VCaP (cell line): ENCODE measurements at regions not wholly inside any gene's neighbourhood (a gene's known extent, or its start where the extent isn't known, plus 50 kb on each side); places are given as distances from the start of the nearest gene placed in this dataset.
A peak's percentile ranks its signal among the peaks of the same experiment; 100 is the strongest.

ENCODE experiments used
- H3K27ac ChIP-seq: fragments of 450-650 bp; 2 replicates; pipeline ENCODE4 v1.5.1; 2017
- TF ChIP-seq, protein P1 (sequence below): fragments of 450-650 bp; conservative IDR thresholded peaks from 2 replicates; pipeline ENCODE4 v1.5.1; 2017; ENCODE audit warnings: mild to moderate bottlenecking, moderate library complexity

DNA sequence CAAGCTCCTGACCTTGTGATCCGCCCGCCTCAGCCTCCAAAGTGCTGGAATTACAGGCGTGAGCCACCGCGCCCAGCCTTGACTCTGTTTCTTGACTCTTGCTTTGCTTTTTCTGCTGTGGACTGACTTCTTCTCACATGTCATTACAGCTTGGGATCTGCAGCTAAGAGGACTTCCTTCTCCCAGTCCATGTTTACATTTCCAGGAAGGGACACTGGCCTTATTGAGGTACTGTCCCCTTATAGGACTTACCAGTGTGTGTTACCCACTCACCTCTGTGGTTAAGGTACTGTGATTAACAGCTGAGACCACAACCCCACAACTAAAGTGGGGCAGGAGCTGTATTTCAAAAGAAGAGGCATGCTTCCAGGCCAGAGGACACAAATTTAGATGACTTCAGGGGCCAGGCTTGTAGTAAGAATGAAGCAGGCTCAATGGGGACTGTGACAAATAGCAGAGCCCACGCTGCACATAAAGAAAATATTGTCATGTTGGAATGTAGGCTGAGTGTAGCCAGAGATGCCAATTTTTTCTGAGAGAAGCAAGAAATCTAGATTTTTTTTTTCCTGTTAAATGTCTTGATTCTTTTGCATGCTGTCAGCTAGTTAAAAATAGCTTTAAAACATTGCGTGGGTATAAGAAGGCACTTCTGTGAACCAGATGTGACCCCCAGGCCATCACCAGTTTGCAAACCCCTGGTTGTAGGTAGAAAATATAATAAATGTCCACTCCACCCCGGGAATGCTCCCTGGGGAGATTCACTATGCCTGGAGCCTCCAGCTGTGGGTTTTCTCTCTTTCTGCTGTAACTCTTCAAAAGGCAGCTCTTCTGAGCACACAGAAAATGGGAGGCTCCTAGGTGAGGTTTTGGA, 75.0 kb downstream of the PTPDC1 start:
- H3K27ac ChIP-seq: no peak overlapping the region
- TF ChIP-seq, protein P1, sequence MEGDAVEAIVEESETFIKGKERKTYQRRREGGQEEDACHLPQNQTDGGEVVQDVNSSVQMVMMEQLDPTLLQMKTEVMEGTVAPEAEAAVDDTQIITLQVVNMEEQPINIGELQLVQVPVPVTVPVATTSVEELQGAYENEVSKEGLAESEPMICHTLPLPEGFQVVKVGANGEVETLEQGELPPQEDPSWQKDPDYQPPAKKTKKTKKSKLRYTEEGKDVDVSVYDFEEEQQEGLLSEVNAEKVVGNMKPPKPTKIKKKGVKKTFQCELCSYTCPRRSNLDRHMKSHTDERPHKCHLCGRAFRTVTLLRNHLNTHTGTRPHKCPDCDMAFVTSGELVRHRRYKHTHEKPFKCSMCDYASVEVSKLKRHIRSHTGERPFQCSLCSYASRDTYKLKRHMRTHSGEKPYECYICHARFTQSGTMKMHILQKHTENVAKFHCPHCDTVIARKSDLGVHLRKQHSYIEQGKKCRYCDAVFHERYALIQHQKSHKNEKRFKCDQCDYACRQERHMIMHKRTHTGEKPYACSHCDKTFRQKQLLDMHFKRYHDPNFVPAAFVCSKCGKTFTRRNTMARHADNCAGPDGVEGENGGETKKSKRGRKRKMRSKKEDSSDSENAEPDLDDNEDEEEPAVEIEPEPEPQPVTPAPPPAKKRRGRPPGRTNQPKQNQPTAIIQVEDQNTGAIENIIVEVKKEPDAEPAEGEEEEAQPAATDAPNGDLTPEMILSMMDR: no peak

DNA sequence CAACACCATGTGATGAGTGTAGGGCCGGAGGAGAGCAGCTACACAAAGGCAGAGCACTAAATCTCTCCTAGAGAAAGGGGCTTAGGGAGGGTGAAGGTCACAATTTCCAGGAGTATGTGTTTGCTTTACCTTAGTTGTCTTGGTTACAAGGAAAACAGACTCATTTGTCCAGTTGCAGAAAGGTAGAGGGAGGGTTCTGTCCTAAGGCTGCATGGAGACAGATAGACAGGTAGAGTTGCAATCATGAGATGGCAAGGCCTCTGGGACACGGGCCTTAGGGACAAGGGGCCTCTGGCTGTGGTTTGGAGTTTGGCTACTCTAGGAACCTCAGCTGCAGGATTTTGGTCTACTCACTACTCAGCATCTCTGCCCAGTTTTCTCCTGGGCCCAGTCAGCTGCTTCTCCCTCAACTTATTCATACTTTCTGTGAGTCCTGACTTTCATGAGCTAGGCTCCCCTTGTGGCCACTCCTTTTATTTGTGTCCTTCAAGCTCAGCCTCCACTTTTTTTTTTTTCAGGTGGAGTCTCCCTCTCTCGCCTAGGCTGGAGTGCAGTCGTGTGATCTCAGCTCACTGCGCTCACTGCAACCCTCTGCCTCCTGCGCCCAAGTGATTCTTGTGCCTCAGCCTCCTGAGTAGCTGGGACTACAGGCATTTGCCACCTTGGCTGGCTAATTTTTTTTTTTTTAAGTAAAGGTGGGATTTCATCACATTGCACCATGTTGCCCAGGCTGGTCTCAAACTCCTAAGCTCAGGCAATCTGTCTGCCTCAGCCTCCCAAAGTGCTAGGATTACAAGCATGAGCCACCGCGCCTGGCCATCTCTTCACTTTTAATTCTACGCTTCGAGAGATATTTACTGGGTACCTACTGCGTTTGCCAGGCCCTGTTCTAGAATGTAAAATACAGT, 76.6 kb downstream of the PTPDC1 start:
- TF ChIP-seq, protein P1: no peak
- no peak overlapping the region for H3K27ac ChIP-seq

- no peak overlapping the region for H3K27ac ChIP-seq
- TF ChIP-seq, protein P1: no peak
Observed at GRCh38 chr9:94161673-94162072, 77.4 kb downstream of the PTPDC1 start.

GRCh38 chr9:94164806-94165549, 80.7 kb downstream of the PTPDC1 start:
- H3K27ac ChIP-seq: peak overlapping the region; percentile 99
- TF ChIP-seq, protein P1: no peak

GRCh38 chr9:94165592-94166235, 81.5 kb downstream of the PTPDC1 start:
- peak overlapping the region; percentile 99 for H3K27ac ChIP-seq
- TF ChIP-seq, protein P1: no peak

DNA sequence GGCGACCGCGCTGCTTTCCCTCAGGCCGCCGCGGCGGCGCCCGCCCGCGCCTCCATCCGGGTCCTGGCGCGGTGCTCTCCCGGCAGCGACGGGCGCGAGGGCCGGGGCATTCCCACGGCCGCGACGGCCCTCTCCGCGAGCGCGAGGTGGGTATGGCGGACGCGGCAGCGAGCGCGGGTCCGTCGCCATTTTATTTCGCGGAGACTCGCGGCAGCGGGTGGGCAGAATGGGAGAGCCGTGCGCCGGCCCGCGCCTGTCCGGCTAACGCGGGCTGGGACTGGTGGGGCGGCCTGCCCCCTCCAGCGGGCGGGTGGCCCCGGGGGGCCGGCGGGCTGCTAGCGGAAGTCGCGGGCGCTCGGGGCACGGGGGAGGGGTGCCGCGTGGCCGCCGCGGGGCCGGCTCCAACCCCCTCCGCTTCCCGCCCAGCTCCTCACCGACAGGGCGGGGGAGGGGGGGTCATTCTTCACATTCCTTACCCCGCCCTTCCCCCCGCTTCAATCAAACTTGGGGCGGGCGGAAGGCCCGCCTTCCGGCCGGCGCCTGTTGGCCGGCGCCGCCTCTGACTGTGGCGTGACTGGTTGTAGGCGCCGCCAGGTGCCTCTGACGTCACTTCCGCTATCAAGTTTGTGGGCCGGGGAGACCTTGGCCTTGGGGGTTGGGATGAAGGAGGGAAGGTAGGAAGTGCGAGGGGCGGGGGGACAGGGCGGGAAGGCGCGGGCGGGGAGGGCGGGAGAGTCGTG, 82.1 kb downstream of the PTPDC1 start:
- peak overlapping the region; percentile 99 for H3K27ac ChIP-seq
- TF ChIP-seq, protein P1: no peak
